ENCODE measurements at regions not wholly inside any gene's neighbourhood (a gene's known extent, or its start where the extent isn't known, plus 50 kb on each side); places are given as distances from the start of the nearest gene placed in this dataset.

GRCh38 chr7:138170959-138171703 is 94.9 kb downstream of the AKR1D1 start:
- TF ChIP-seq SMC3 (conservative IDR thresholded peaks at IDR 0.05; ENCODE audit: poor library complexity) (no peak), EZH2 (IDR thresholded peaks at IDR 0.05; ENCODE audit: borderline replicate concordance, insufficient read depth, low read length, poor library complexity, severe bottlenecking) (no peak), MXI1 (conservative IDR thresholded peaks at IDR 0.05; ENCODE audit: poor library complexity, severe bottlenecking) (no peak), CTCF (IDR thresholded peaks at IDR 0.05; ENCODE audit: poor library complexity, severe bottlenecking) (no peak)

Measured in neural cell (in vitro differentiated cells).